Activated CD4-positive, alpha-beta T cell treated with anti-CD3 and anti-CD28 coated beads, Interleukin-2, amount 50 U/mL, for 4 hours (primary cell): ENCODE measurements at regions not wholly inside any gene's neighbourhood (a gene's known extent, or its start where the extent isn't known, plus 50 kb on each side); places are given as distances from the start of the nearest gene placed in this dataset.
"Not testable (repeated sequence)": the region's sequence is repeated elsewhere in the genome, so short reads cannot be mapped to it uniquely, and the experiment has no call there.

Experiments used
- DNase-seq, 2 experiments: peaks; one replicate each; pipeline ENCODE4 v3.0.0-alpha.2; 2020

DNA sequence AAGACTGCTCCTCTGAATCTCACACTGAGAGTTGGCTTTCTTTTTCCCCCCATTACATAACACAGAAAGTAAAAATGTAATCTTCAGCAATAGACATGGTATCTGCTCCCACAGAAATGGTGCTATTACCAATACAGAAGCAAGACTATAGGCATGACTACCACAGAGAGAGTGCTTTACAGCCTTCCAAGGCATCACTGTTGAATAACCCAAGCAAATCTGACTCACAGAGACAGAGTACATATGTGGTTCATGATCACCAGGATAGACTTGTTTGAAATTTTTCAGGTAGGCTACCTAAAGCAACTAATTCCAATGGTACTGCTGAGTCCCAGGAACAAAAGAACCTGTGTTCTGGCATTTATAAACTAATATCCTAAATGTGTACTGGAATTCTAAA is 1373.4 kb upstream of the C9orf72 start:
- no peak for DNase-seq

DNA sequence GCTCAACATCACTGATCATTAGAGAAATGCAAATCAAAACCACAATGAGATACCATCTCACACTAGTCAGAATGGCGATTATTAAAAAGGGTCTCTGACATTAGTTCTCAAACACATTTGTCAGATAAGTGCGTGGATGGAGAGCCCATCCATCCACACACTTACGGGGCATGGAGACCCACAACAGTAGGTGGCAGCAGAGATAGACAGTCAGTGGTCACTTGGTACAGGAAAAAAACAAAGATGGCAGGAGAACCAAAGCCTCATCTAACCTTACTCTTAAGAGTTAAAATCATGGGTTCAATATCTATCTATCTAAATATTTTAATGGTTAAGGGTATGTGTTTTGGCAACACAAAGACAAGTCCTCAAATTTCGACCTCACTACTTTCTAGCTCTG is 1378.7 kb upstream of the C9orf72 start:
- DNase-seq: no peak

DNA sequence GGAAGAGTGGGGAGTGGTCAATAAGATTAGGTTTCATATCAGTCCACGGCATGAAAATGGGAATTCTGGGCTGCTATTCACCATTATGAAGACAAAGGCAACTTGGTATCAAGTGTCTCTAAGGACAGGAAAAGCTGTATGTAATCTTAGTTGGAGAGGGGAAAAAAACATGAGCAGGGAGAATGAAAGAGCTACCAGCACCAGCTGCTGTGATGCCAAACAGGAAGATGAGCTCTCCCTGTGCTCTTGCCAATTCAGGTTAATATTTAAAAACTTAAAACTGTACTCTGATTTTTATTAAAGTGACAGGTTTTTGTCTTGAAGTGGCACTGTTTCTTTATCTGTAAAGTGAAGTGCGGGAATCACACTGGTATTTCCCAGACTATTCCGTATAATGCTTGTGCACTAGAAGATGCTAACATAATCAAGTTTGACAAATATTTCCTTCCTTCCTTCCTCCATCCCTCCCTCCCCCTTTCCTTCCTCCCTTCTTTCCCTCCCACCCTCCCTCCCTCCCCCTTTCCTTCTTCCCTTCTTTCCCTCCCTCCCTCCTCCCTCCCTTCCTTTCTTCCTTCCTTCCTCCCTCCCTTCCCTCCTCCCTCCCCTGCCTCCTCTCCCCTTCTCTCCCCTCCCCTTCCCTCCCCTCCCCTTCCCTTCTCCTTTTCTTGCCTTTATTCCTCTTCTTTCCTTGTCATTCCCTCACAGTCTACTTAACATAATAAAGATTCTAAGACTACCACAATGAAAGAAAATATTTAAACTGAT is 1383.0 kb upstream of the C9orf72 start:
- DNase-seq: no peak

DNA sequence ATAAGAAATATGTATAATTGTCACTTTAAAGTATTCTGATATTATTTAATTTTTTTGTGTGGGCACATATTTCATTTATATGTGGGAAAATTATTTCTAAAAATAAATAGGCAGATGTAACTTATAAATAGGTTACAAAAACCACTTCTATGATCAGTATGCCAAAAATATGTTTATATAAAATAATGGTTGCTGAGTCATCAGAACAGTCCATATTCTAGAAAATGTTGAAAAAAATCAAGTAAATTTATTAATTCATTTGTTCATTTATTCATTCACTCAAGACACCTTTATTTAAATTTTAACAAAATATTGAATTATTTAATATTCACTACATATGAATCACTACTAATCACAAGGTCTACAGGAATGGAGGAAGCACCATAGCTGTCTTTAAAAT is 1387.3 kb upstream of the C9orf72 start:
- DNase-seq: no peak

- DNase-seq: no peak
Observed at GRCh38 chr9:28961623-28962022, 1388.3 kb upstream of the C9orf72 start.

DNA sequence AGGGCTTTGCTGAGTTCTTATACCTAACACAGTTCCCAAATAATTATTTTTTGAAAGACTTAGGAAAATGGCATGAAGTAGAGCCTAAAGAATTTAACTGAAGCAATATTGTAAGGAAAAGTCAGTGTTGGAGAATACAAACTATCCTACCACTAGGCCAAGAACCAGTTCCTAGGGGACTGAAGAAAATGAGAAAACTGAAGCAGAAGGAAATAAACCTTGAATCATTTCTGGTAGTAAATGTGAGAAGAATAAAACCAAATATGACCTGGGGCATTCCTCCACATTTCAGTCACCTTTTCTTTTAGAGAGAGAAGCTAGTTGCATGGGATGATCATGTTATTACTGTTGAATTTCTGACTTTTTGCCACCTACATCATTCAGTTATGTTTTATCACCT is 1393.9 kb upstream of the C9orf72 start:
- no peak for DNase-seq

DNA sequence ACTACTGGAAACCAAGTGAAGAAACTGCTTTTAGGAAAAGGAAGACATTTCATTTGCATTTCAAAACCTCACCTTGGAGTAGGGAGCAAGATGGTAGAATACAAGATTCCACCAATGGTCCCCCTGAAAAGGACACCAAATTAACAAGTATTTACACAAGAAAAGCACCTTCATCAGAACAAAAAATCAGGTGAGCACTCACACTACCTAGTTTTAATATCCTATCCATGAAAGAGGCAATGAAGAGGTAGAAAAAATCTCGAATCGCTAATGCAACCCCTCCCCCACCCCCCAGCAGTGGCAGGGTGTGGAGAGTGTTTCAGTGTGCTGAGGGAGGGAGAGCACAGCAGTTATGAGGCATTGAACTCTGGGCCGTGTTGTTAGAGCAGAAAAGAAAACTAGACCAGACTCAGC is 1397.0 kb upstream of the C9orf72 start:
- no peak for DNase-seq

GRCh38 chr9:28971881-28972280 is 1398.6 kb upstream of the C9orf72 start:
- DNase-seq: no peak

GRCh38 chr9:28976250-28976649 is 1403.0 kb upstream of the C9orf72 start:
- DNase-seq: no peak

- no peak for DNase-seq
Observed at GRCh38 chr9:28976684-28977083, 1403.4 kb upstream of the C9orf72 start.

DNA sequence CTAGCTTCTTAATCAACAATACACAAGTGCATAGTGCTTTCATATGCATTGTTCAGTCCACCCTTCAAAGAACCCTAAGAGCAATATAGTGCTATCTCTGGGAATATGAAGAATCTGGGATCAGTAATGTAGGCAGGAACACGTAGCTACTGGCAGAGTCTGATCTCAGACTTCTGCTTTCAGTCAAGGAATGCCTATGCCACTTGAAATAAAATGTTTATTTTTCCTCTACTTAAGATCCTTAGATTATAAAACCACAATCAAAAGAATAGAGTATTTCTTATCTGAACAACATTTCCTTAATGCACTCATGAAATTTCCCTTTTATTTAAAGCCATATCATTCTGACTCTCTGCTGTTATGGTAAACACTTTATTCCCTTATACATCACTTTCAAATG is 1407.8 kb upstream of the C9orf72 start:
- no peak for DNase-seq

DNA sequence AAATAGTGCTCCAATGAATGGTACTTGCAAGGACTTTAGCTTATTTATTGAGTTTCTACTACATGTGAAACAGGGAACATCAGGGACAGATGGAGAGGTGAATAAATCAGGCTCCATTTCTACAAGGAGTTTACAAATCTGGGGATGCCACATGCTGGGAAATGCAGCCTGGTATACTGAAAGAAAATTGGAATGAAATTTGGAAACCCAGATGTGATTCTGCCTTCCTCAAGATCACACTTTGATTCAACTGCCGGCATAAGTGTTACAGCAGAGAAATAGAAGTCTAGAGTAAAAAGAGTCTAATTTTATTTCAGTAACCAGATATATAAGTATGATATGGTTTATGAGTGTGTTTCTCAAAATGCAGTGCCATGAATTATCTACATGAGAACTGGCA is 1408.4 kb upstream of the C9orf72 start:
- DNase-seq: no peak

DNA sequence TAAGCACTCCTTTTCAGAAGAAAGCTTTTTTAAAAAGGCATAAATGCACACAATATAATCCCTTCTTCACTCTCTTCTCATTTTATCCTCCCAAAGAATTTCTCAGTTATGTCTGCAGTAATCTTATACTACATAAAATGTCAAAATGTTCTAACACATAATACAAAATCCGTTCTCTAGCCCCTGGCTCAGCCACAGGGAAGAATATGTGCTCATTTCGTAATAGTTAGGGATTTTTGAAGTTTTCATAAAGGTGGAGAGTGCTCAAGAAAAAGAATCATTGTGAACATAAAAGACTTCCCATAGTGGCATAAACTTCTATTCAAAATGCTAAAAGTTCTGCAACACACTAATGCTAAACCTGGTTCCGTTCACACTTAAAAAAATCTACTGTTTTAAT is 1410.7 kb upstream of the C9orf72 start:
- DNase-seq: no peak

- not testable (repeated sequence) for DNase-seq
Observed at GRCh38 chr9:28990009-28990408, 1416.7 kb upstream of the C9orf72 start.

DNA sequence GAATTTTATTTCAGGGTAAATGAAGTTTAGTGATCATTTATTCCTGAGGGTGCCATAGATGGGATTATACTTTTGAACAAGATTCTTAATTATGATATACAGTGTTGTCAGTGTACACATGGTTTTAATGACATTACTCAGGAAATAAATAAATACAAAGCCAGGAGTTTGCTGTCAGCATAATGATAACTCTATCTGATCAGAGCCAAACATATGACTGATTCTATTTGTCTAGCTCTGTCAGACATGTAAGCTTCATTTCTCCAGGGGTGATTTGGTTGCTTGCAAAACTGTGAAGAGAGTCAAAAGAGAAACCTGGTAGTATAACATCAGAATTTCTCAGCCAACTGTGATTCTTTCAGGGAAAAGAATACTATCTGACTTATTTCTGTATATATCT is 1425.8 kb upstream of the C9orf72 start:
- DNase-seq: no peak

DNA sequence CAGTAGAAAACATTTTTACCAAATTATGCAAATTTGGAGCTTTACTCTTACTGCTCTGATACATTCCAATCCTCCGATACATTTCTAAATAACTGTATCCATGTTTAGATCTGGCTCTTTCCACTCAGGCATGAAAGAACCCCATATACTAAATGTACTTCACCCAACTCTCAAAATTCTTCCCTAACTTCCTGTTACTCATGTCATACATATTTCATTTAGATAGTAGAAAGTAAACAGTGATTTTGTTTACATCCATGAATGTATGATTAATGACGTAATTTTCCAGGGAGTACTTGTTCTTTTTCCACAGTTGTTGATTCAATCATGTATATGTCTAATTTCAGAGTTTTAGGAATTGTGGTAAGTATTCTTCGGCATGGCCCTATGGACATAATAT is 1426.5 kb upstream of the C9orf72 start:
- DNase-seq: no peak

GRCh38 chr9:29001006-29001405 is 1427.7 kb upstream of the C9orf72 start:
- no peak for DNase-seq

DNA sequence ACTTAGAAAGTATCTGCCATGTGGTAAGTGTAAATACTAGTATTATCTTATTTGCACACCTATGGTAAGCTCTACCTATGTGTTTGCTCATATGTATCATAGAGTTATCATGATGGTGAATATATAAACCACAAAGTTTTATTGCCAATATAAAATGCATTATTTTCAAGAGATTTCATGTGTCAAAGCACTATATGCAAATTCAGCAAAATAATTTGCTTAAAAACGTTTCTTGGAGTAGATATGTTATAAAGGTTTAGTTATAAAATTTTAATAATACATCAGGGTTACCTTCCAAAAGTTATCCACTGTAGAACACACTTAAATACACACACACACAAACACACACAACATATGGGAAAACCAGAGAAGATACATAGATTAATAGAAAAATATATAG is 1431.7 kb upstream of the C9orf72 start:
- DNase-seq: no peak

DNA sequence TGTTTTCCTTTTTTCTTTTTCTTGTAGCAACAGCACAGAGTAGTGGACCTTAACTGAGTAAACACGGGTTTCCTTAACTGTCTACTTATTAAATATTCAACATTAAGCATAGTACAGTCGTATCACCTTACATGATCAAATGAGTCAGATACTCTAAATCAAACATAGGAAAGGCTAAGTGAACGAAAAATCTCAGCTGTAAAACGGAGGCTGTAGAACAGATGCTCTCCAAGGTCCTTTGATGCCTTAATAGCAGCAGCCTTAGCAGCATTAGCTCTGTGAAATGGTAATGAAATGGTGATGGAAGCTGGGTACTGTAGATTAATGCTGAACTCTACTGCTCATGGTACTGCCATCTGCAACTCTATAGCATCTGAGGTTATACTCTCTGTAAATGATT is 1433.3 kb upstream of the C9orf72 start:
- no peak for DNase-seq

DNA sequence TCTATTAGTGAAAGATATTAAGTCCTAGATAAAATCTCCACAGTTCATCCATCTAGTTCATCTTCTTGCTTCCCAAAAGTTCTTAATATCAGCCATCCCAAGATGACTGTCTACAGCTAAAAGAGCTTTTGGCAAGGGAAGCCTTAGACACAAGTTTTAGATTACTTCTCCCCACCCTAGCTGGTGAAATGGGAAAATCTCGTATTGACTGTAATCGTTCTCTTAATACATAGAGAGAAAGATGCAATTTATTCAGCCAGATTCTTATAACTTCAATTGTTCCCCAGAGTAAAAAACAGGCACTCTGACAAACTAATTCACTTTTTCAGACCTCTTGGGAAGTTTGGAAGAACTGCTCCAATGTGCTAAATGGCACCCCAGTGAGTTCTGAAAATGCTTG is 1439.6 kb upstream of the C9orf72 start:
- DNase-seq: no peak

DNA sequence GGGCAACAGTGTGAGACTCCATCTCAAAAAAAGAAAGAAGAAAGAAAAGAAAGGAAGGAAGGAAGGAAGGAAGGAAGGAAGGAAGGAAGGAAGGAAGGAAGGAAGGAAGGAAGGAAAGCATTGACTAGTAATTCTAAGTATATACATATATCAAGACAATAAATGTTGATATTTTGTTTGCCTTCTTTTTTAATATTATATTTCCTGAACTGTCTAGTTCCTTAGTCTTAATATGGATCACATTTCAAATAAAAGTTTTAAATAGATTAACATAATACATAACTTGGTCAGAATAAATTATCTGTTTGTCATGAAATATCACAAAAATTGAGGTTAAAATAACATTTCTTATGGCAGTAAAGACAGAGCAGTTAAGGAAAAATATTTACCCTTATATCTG is 1448.4 kb upstream of the C9orf72 start:
- DNase-seq: no peak

DNA sequence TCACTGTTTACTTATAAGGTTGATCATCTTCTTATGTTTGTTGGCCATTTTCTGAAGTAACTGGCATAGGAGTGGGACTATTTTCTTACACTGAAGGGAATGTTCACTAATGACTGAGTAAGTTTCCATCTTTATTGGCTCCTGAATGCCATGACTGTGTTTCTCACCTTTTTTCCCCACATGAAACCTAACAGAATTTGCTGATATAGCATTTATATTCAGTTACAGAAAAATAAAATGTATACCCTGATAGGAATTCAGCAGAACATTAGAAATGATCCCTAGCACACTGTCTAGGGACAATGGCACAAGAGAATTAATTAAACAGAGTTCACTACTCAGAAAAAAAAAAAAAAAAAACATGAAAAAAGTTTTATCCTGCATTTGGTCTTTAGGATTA is 1465.1 kb upstream of the C9orf72 start:
- no peak for DNase-seq

DNA sequence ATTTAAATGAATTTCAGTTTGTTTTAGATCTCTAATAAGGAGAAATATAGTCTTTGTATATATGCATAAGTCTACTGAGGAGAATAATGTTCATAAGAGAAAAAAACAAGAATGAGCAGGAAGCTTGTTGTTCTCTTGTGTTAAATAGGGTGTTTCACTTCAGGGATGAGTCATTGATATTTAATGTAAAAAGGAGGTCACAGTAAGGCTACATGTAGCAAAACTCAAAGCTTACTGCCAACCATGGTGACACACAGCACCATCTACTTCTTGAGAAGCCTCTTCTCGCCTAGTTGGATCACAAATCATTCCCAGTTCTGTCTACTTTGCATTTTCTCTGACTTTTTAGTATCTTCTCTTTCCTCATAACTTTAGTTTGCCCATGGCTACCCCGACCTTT is 1466.0 kb upstream of the C9orf72 start:
- no peak for DNase-seq

DNA sequence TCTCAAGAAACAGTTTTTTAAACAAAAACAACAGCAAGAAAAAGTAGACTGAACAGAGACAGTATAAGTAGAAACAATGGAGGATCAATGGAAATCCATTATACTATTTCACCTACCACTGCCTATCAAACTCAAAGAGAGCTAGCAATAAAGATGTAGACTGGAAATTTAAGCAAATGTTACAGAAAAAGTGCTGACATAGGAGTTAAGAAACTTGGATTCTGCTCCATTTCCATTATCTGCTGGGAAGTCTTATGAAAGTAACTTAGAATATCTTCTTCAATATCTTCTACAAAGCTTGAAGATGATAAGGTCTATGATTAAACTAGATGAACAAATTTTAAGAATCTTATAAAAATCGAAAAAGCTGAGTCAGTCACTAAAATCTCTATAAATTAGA is 1469.8 kb upstream of the C9orf72 start:
- no peak for DNase-seq

- DNase-seq: no peak
Observed at GRCh38 chr9:29044959-29045358, 1471.7 kb upstream of the C9orf72 start.

DNA sequence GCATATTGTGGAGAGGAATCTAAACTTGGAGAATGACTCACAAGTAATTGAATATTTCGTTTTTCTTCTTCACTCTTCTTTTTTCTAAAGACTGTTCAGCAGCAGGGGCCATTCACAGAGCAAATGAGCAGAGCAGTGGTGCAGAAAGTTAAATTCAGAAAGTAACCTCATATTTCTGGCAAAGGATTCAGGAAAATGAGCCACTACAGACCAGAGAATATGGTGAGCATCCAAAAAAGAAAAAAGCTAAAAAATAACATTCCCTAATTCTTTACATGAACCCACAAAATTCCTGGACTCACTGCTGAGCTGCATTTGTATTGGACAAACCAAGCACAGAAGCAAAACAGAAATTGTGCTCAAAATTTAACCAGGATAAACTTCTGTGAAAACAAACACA is 1486.8 kb upstream of the C9orf72 start:
- DNase-seq: no peak
